Activated CD8-positive, alpha-beta memory T cell treated with anti-CD3 and anti-CD28 coated beads for 4 hours (primary cell): ENCODE measurements at regions not wholly inside any gene's neighbourhood (a gene's known extent, or its start where the extent isn't known, plus 50 kb on each side); places are given as distances from the start of the nearest gene placed in this dataset.

Experiments
- DNase-seq, 2 donors: peaks; one replicate each; pipeline ENCODE4 v3.0.0-alpha.2; 2020; ENCODE audit warnings: low read depth in 2 of 2

DNA sequence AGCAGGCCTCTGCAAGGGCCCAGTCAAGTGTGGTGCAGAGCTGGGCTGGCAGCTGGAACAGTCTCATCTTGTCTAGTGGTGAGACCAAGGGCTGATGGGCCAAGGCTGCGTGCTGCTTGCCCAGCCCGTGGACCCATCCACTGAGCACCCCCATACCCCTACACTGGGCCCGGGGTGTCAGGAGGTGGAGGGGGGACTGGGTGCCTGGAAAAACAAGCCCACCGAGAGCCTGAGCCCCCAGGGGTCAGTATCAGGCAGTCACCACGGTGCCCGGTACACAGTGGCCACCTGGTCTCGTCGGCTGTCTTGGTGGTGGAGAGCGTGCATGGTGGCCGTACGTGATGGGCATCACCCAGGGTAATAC is 238.3 kb downstream of the SEC14L1 start:
- no peak for DNase-seq

DNA sequence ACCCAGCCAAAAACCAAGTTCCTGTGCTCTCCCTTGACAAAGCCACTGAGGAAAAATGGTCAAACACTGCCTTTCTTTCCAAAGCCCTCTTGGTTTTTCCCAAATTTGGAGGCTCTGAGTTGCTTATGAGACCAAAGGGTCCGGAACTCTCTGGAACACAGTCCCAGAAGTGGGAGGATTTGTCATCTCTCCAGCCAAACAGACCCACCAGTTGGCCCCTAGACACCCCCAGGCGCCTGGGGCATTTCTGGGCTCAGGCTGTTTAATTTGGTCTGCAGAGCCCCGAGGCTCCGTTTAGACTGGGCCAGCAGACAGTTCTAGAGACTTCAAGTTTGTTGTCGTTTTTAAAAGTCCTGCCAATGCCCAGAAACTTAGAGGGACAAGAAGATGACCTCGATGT is 239.1 kb downstream of the SEC14L1 start:
- DNase-seq = no peak

DNA sequence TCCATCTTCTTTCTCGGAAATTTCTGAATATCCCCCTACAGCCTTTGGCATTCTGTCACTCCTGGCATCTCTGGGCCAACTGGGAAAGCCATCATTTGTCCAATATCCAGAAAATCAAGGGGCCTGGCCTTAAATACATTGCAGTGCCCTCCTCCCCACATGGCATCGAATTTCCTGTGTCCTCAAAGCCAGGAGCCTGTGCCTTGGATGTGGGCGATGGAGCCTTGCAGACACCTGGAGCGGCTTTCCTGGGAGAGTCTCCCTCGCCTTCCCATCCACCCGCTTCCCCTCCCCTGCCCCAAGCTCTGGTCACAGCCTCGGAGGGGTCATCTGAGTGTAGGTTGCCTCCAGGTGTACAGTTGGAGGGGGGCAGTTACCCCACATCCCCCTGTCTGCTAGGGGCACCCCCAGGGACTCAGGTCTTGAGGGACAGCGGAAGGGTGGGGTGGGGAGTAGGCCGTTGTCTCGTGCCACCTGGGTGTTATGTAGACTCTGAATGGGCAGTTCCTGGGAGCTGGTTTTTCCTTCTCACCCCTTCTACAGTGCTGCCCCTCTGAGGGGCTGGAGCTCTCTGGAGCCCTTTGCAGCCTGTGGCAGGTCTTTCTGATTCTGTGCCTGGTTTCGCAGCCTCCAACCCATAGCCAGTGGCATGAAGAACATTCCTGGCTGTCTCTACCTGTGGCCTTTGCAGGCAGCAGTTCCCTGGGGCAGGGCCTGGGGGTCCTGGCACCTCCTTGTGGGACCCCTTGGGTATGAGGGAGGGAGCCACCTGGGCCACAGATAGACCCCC is 239.8 kb downstream of the SEC14L1 start:
- DNase-seq = no peak

DNA sequence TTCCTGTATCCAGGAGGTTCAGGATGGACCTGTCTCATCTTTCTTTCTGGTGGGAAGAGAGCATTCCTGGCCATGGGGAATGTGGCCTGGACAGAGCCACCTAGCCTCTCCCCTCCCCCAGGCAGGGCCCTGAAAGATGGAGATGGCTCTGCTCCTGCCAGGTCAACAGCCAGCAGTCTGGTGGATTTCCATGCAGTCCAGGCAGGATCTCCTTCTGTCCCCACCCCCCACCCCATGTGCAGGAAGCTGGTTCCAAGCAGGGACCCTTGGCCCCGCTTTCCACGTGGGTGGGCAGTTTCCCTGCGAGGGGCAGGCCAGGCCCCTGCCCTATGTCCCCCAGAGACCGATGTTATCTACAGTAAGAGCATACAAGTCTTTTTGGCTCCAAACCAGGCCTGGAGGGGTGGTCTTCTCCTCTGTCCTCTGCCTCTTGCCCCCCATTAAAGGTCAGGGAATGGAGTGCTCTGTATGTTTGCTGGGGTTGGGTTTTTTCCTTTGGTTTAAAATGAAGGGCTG is 240.5 kb downstream of the SEC14L1 start:
- DNase-seq = no peak

DNA sequence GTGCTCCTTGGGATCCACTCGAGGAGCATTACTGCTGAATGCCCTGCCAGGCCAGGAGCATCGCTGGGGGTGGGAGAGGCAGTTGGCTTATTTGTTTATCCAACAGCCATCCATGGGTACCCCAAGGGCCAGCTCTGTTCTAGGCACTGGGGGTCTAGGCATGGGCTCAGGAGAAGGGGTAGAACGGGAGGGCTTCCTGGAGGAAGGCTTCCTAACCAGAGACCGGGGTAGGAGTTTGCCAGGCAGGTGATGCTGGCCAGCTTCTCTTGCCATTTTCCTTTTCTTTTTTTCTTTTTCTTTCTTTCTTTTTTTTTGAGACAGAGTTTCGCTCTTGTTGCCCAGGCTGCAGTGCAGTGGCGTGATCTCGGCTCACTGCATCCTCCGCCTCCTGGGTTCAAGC is 241.0 kb downstream of the SEC14L1 start:
- DNase-seq = no peak

DNA sequence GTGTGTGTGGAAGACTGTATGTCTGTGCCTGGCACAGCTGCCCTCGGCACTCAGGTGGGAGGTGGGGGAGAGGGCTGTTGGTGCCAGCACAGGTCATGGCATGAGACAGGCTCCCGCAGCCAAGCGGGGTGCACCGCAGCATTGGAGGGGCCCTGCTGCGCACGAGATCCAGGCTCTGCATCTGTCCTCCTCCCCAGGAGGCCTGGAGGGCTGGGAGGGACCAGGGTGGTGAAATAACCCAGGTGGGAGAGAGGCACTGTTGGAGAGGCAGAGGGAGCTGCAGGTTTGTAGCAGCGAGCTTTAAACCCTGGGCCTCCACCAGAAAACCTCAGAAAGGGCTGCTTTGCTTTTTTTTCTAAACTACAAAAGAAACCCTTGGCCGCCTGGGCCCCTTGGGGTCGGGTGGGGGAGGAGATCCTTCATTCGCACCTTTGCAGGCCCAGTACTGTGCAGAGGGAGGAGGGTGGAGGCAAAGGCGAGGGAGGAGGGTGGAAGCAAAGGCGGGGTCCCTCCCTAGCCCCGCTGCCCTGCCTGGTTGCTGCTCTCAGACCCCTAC is 241.7 kb downstream of the SEC14L1 start:
- no peak for DNase-seq

DNA sequence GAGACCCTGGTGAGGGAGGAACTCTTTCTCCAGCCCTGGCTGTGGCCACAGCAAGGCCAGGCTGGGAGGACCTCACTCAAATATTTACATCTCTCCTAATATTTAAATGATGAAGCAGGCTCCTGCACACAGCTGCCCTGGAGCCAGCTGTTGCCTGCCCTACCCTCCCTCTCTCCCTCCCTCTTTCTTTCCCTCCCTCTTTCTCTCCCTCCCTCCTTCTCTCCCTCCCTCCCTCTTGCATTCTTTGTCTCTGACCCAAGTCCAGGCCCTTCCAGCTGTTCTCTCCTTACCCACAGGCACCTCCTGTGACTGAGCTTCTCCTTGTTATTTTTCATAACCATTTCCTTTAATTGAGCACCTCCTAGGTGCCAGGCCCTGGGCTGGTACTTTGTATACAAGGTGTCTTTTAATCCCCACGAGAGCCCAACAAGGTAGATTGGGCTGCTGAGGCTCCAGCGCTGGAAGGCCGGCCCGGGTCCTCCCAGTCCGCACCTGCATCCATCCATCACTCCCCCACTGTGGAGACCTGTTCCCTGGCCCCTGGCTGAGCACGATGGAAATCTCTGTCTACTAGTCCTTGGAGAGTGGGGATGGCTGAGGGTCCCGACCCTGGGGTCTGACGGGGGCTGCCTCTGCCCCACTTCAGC is 242.3 kb downstream of the SEC14L1 start:
- no peak for DNase-seq

DNA sequence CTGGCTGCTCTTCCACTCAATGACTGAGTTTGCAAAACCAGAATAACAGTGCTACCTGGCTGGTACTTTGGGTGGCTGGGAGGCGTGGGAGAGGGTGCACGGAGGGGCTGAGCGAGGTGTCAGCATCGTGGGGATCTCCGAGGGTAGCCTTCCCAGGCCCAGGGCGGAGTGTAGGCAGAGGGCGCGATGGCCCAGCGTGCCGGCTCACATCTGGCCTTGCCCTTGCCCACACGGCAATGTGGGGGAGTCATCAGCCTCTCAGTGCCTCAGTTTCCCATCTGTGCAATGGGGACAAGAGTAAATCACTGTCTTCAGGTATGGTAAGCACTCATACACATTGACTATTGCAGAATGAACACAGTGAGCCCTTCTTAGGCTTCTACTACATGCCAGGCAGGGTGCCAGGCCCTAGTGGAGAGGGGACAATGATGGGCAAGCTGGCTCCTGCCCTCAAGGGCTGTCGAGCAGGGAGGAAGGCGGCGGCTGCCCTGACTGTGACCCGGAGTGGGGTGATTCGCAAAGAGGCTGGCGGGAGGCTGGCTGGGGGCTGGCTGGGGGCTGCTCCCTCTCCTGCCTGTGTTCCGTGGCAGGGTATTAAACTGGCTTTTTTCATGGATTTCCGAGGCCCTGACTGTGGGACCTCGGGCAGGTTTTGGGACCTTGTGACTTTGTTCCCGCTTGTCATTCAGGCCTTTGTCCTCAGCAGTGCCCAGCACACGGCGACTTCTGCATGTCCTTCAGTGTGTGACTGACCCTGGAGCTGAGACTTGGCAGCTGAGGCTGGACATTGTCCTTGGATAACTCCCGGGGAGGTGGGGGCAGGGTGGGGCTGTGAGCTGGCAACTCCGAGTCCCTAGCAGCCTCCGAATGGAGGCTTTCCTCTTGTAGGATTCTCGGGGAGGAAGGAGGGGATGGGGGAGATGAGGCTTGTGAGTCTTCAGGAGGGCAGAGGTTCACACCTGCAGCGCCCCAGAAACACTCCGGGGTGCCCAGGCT is 243.1 kb downstream of the SEC14L1 start:
- no peak for DNase-seq

DNA sequence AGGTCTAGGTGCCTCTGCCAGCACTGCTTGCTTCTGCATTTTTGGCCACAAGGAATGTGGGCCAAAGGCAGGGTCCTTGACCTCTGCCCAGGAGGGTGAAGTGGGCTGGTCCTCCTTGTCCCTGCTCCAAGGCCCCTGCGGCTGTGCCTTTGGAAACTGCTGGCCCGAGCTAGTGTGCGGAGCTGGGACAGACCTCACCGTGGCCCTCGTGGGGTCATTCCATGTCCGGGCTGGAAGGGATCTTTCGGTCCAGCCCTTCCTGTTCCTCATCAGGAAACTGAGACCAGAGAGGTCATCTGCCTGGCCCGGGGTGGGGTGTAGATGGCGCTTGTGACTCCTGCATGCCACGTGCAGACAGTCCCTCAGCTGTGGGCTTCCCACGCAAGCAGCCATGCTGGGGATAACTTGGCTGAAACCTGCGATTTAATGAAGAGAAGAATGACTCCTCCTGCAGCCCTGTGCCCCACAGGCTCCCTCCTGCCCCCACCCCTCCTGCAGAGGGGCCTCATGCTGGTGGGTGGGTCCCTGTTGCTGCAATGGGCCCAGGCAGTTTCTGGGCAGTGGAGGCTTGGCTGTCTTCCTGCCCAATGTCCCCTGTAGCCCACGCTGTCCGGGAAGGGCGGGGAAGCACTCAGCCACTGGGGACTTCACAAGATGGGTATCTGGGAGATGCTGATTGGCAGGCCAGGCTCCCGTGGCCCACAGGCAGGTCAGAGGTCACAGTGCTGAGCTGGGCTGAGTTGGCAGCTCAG is 245.2 kb downstream of the SEC14L1 start:
- DNase-seq = no peak

DNA sequence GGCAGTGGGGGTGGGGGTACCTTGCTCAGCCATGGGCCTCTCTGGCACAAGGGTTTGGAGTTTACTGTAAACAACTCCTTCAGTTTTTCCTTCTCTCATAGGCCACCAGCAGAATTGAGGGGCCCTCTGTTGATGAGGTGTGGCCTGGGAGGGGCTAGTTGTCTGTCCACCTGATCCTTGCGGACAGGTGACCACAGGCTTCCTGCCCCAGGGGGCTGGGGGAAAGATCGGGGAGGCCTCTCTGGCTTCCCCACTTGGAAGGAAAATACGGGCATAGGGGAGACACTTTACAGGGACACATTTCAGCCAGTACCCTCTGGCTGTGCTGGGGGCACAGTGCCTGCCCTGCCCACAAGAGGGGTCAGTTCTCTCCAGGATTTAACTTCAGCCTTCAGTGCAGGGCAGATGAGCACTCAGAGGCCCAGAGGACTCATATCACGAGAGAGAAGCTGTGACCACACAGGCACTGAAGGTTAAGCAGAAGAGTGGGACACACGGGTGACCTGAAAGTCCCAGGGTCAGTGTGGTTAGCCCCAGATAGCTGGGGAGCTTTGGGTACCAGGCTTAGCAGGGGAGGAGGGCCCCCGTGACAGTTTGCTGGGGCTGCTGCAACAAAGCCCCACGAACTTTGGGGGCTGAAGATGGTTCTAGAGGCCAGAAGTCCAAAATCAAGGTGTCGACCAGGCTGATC is 245.9 kb downstream of the SEC14L1 start:
- DNase-seq = no peak

DNA sequence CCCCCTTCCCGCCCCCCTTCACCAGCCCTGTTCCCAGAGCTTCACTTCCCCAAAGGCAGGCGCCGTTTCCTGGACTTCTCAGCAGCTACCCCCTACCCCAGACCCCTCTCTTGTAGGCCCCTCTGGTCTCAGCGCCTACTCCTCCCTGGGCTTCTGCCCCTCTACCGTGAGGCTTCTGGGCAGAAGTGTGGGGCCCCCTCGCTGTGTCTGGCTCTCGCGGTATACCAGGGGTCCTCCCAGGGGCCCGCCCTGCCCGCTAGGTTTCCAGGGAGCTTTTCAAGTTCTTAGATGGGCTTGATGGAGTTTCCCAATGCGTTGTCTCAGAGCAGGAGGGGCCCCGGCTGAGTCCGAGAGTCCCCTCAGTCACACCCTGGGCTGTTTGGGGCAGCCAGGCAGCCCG is 247.1 kb downstream of the SEC14L1 start:
- DNase-seq = no peak

DNA sequence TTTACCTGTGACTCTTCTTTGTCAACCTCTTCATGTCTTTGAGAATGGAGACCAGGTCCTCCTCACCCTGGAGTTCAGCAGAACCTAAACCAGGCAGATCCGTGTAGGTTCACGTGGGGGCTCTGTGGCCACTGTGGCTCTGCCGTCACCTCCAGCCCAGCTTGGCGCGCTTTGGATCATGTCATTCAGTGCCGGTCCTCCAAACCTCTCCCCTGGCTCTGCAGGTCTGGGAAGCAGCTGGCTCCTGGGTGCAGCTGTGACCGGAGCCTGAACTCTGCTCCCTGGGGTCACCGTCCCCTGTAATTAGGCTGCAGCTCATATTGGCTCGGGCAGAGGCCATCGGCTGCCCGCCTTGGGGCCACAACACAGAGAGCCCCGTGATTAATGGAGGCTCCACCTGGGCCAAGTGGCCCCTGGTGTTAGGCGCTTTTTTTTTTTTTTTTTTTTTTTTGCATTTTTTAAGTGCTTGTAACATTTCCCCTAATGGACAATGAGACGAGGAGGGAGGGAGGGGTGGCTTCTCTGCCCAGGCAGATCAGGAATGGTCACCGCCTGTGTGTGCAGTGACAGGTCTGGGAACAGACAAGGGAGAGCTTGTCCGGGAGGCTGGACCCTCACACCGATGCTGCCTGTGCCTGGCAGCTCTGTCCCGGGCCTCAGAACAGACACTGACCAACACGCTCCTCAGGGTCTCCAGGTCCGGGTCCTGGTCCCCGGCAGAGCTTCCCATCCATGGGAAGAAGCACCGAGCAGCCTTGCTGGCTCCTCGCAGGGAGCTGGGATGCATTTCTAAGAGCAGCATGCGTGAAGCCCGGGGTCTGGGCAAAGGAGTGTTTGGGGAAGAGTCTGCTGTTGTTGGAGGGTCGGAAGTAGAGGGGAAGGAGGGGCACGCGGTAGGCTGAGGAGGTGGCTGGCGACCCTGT is 247.9 kb downstream of the SEC14L1 start:
- DNase-seq = no peak

DNA sequence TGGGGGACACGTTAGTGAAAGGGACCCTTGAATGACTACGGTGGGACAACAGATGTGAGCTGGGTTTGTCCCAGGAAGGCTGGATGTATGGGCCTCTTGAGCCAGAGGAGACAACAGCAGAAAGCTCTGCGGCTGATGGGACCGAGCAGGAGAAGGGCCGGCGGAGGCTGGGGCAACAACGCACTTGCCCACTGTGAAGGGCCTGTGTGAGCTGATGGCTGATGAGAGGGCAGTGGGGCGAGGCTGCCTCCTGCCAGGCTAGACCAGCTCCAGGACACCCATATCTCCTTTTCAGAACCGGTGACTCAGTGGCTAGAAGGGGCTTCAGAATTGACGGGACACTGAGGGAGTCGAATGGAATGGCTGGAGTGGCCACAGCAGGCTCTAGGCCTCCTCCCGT is 250.1 kb downstream of the SEC14L1 start:
- no peak for DNase-seq

DNA sequence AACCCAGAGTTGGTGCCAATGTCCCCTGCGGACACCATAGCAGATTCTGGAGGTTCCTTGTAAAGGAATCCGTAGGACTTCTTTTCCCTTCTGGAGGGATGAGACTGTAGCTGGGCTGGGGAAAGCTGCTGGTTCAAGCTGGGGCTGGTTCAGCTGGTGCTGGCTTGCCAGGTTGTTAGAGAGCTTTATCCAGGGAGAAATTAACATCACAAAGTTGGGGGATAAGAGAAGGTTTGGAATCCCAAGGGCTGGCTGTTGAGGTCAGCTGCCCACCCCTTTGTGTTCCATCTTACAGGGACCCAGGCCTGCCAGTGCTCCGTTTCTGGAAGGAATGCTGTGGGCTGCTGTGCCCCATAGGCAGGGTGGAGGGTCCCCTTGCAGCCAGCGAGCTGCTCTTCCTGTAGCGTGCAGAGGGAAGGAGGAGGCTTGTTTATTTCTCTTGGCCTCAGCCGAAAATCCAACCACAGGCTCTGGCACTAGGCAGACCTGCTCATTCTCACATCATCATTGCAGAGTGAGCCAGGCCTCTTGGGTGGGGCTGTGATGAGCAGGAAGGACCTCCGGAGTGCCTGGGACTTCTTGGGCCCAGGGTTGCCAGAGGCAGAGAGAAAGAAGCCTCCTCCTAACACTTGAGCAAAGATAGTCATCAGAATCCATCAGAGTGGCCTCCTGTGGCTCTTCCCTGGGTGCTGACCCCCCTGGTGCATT is 251.1 kb downstream of the SEC14L1 start:
- DNase-seq = no peak

DNA sequence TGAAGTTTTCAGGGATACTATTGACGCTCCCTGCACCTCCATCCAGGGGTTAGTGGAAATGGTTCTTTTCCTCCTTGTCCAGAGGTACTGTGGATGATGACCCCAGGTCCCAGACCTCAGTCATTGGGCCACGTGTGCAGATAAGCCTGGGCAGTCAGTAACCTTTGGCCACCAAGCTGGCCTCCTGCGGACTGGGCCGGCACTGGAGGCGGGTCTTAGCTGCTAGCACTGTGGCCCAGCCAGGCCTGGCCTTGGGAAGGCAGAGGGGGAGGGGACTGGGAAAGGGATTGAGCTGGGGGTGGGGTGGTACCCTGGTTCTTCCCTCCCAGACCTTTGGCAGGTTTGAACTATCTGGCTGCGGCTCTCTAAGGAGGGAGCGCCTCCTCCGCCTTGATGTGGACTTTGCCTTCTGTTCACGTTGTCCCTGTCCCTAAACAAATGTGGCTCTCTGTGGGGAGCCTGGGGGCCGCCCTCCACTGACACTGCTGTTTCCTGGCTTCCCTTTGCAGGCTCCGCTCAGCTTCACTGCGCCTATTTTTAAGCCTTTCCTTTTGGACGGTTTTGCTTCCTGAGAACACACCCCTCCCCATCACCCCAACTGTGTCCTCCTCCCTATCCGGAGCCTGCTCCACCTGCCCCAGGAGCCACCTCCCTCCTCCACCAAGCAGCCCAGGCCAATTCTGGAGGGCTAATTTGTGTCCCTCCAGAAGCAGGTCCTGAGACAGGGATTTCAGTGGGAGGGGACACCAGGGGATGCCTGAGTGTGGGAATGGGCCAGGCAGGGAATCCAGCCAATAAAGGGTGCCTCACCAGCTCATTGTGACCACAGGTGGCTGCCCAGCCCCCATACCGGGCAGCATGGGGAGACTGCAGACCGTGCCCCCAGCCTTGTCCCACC is 251.9 kb downstream of the SEC14L1 start:
- no peak for DNase-seq

DNA sequence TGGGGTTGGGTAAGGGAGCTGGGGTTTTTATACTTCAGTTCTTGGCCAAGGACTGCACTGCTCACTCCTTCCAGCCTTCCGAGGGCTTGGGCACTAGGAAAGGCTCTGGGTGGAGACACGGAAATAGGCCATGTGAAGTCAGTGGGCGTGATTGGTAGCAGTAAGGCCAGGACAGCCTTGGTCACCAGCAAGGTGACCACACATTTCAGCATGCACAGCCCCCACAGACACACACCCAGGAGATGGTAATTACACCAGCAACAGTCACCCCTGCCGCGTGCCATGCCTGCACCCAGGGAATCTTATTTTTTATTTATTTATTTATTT is 252.5 kb downstream of the SEC14L1 start:
- no peak for DNase-seq

DNA sequence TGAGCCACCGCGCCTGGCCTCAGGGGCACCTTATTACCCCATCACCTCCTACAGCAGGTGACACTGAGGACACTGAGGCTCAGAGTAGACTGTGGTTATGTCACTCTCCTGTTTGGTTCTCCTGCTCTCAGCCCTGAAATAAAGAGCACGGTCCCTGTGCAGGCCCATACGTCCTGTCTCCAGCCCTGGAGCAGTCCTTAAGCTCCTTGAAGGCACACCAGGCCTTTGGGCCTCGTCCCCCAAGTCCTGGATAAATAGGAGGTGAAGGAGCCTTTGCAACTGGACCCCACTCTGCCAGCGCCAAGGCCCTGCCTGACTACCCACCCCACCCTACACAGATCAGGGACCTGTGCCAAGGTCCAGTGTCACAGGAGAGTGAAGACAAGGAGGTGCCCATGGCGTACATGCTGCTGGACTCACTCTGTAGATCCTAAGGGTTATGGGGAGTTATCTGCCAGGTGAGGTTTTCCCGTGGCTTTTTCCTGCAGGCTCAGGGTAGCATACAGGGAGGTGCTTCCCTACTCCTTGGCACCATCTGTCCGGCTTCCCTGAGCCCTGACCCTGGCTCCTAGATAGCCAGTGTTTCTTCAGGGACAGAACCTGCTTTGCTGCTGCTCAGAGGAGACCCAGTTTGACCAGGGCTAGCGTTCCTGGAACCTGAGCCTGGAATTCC is 253.2 kb downstream of the SEC14L1 start:
- no peak for DNase-seq
